ENCODE measurements at regions not wholly inside any gene's neighbourhood (a gene's known extent, or its start where the extent isn't known, plus 50 kb on each side); places are given as distances from the start of the nearest gene placed in this dataset.

GRCh38 chr1:238099871-238100270 is 209.1 kb upstream of the ZP4 start:
- Histone ChIP-seq H3K79me1 (ENCODE audit: insufficient read depth, low read depth, low read length, poor library complexity, severe bottlenecking) (no peaks in the 10 kb centered on the region), H2AFZ (ENCODE audit: low read length) (no peak overlapping the region), H3K4ac (ENCODE audit: low read depth, low read length) (no peak overlapping the region), H3K9me3 (ENCODE audit: control insufficient read depth, low read depth, low read length) (no peaks in the 10 kb centered on the region), H3K56ac (ENCODE audit: insufficient read length, low read depth, low read length) (no peak overlapping the region), H3K23ac (ENCODE audit: insufficient read length, low read depth, low read length) (no peak overlapping the region), H4K91ac (ENCODE audit: insufficient read length, low read depth, low read length) (no peak overlapping the region), H3K14ac (ENCODE audit: insufficient read depth, low read length) (no peak overlapping the region), H3K23me2 (ENCODE audit: insufficient read length, low read depth, low read length, poor library complexity, severe bottlenecking) (no peaks in the 10 kb centered on the region), H3T11ph (ENCODE audit: low read length) (no peak overlapping the region), H3K79me2 (ENCODE audit: insufficient read depth, low read length) (no peaks in the 10 kb centered on the region), H3K9ac (ENCODE audit: extremely low read depth, insufficient read length, low read length) (no peak overlapping the region), H2BK120ac (ENCODE audit: low read depth, low read length, poor library complexity, severe bottlenecking) (no peak overlapping the region), H4K5ac (ENCODE audit: insufficient read length, low read depth, low read length) (no peak overlapping the region), H2BK20ac (ENCODE audit: low read depth, low read length, poor library complexity, severe bottlenecking) (no peak overlapping the region), H3K18ac (ENCODE audit: insufficient read length, low read depth, low read length) (no peak overlapping the region), H4K20me1 (ENCODE audit: control insufficient read depth, insufficient read depth, insufficient read length) (no peaks in the 10 kb centered on the region), H2BK12ac (ENCODE audit: insufficient read length, low read depth, low read length) (no peak overlapping the region), H3K27ac (ENCODE audit: insufficient read length, low read depth, low read length) (no peak overlapping the region), H2AK5ac (ENCODE audit: insufficient read length, low read length) (no peak overlapping the region), H4K8ac (replicated peaks; ENCODE audit: insufficient read length, low read depth, low read length) (no peak overlapping the region), H3K27me3 (ENCODE audit: insufficient read depth, low read length) (no peaks in the 10 kb centered on the region), H2BK5ac (ENCODE audit: insufficient read length, low read length) (no peak overlapping the region), H2BK15ac (ENCODE audit: low read depth, low read length) (no peak overlapping the region), H3K4me2 (ENCODE audit: insufficient read depth, insufficient read length, low read length) (no peak overlapping the region), H3K4me1 (ENCODE audit: insufficient read depth, low read length) (no peaks in the 10 kb centered on the region)
- no peaks in the 10 kb centered on the region for H3K27me3 Mint-ChIP-seq (ENCODE audit: low read depth)
- H3K9me3 Mint-ChIP-seq = peaks cover 0 to 3% of the 10 kb centered on the region in 2 experiments; a peak in 2 of 5 replicates
- H3K4me1 Mint-ChIP-seq = no peaks in the 10 kb centered on the region
- H3K27ac Mint-ChIP-seq = no peak overlapping the region
- DNase-seq = no peak
- no CpG with 5 or more reads among the region's 2 CpGs for WGBS (ENCODE audit: extremely low coverage, insufficient read length, low lambda C conversion rate)
- no peaks in the 10 kb centered on the region for H3K36me3 Mint-ChIP-seq (ENCODE audit: insufficient read depth in 1 of 3, low read depth in 3 of 3)
- no peak overlapping the region for H3K4me3 Mint-ChIP-seq
- TF ChIP-seq CTCF (conservative IDR thresholded peaks at IDR 0.05) = no peak
